ENCODE measurements at regions not wholly inside any gene's neighbourhood (a gene's known extent, or its start where the extent isn't known, plus 50 kb on each side); places are given as distances from the start of the nearest gene placed in this dataset.

GRCh38 chr1:222306512-222306911, 241.4 kb downstream of the HHIPL2 start (continued):
- TF ChIP-seq FOSL1 (IDR thresholded peaks at IDR 0.05; ENCODE audit: insufficient read depth, low read depth, low read length), result no peak
- TF ChIP-seq SIX5 (IDR thresholded peaks at IDR 0.05; ENCODE audit: low read depth, low read length), result no peak

DNA sequence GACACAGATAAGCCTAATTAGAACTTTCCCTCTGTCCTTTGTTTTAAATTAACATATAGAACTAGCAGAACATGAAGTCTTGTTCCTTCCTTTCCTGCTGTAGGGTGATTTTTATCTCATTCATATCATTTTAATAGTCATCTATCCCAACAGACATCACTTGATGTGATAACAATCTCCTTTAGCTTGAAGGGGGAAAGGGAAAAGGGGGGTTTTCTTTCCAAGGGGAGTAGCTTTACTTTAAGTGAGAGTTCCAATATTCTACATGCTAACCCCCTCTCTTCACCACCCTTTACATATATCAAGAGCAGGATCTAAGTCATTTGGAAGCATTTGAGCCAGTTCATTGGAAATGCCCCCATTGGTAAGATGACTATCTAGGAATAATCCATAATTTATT, 241.9 kb downstream of the HHIPL2 start:
- ChIA-PET CTCF (ENCODE audit: partially characterized antibody) (interaction anchor here (0.6 kb wide), 1 partner anchor 107 kb away, joined by 3 read pairs; no protein-coding TSS in a partner anchor), POLR2A (ENCODE audit: partially characterized antibody) (no interaction called here)
- no peak overlapping the region for H2BK15ac ChIP-seq (ENCODE audit: low read length)
- H3K27ac ChIP-seq (ENCODE audit: low read depth, low read length), result no peak overlapping the region
- H2BK20ac ChIP-seq (ENCODE audit: low read length), result no peak overlapping the region
- no peak overlapping the region for H3K18ac ChIP-seq (ENCODE audit: extremely low read depth, low read length)
- H3K23ac ChIP-seq (ENCODE audit: insufficient read length), result no peak overlapping the region
- no peaks in the 10 kb centered on the region for H3K79me1 ChIP-seq (ENCODE audit: low read depth, low read length)
- DNase-seq (ENCODE audit: low read depth in 1 of 2, low spot score in 2 of 2) (no peak), FAIRE-seq (no peak)
- no peak overlapping the region for H3K4ac ChIP-seq (replicated peaks; ENCODE audit: insufficient read length, low read depth, low read length)
- H3K4me3 ChIP-seq (ENCODE audit: extremely low read depth in 1 of 4, insufficient read depth in 2 of 4, low read depth in 3 of 4, low read length in 4 of 4), result no peak overlapping the region
- H2BK5ac ChIP-seq (ENCODE audit: low read depth, low read length), result no peak overlapping the region
- no peak overlapping the region for H3K14ac ChIP-seq (ENCODE audit: insufficient read length)
- no peaks in the 10 kb centered on the region for H3K23me2 ChIP-seq (ENCODE audit: low read depth, low read length)
- no peak overlapping the region for H4K8ac ChIP-seq (ENCODE audit: extremely low read depth, insufficient read depth, low read length)
- H2BK120ac ChIP-seq (replicated peaks; ENCODE audit: low read depth, low read length), result no peak overlapping the region
- no peak overlapping the region for H2BK12ac ChIP-seq (ENCODE audit: low read depth, low read length)
- no peaks in the 10 kb centered on the region for H3K4me1 ChIP-seq (replicated peaks in 1 of 4; ENCODE audit: control insufficient read depth in 3 of 4, insufficient read depth in 4 of 4, low read length in 3 of 4)
- H3K9ac ChIP-seq (replicated peaks in 1 of 4; ENCODE audit: extremely low read depth in 1 of 4, low read depth in 3 of 4, low read length in 3 of 4), result no peak overlapping the region
- no peak overlapping the region for H4K5ac ChIP-seq (ENCODE audit: insufficient read length, low read depth, low read length)
- H4K91ac ChIP-seq (replicated peaks; ENCODE audit: insufficient read length, low read length), result no peak overlapping the region
- H2AFZ ChIP-seq (ENCODE audit: low read length), result no peak overlapping the region
- no peaks in the 10 kb centered on the region for H3K9me3 ChIP-seq (ENCODE audit: insufficient read depth in 2 of 2, low read depth in 1 of 2, low read length in 1 of 2)
- H3K79me2 ChIP-seq (ENCODE audit: control insufficient read depth in 1 of 2, insufficient read depth in 2 of 2, low read length in 2 of 2), result no peaks in the 10 kb centered on the region
- no peak overlapping the region for H3K56ac ChIP-seq (replicated peaks; ENCODE audit: insufficient read length, low read depth, low read length)
- H3K27me3 ChIP-seq (replicated peaks in 1 of 4; ENCODE audit: control insufficient read depth in 3 of 4, extremely low read depth in 1 of 4, insufficient read depth in 3 of 4, low read length in 3 of 4), result no peaks in the 10 kb centered on the region
- H2AK5ac ChIP-seq (ENCODE audit: low read depth, low read length), result no peak overlapping the region
- H3K36me3 ChIP-seq (ENCODE audit: control insufficient read depth in 2 of 4, insufficient read depth in 4 of 4, low read length in 3 of 4), result no peaks in the 10 kb centered on the region
- no peak overlapping the region for H3K4me2 ChIP-seq (ENCODE audit: insufficient read depth in 1 of 2, low read depth in 2 of 2, low read length in 2 of 2)
- no peaks in the 10 kb centered on the region for H4K20me1 ChIP-seq (replicated peaks in 1 of 2; ENCODE audit: control insufficient read depth in 1 of 2, insufficient read depth in 2 of 2, low read length in 2 of 2)
- no peak for TF ChIP-seq EGR1 (IDR thresholded peaks at IDR 0.05; ENCODE audit: borderline replicate concordance, low read depth, low read length)
- TF ChIP-seq CHD1 (IDR thresholded peaks at IDR 0.05; ENCODE audit: low read depth, low read length), result no peak
- no peak for TF ChIP-seq SAP30 (IDR thresholded peaks at IDR 0.05; ENCODE audit: insufficient read depth, insufficient replicate concordance, low read length)
- no peak for TF ChIP-seq TAF7 (optimal IDR thresholded peaks at IDR 0.05; ENCODE audit: borderline replicate concordance, low read depth, low read length)
- TF ChIP-seq HDAC2 (IDR thresholded peaks at IDR 0.05; ENCODE audit: borderline replicate concordance in 1 of 2, low read depth in 2 of 2, low read length in 2 of 2), result no peak
- TF ChIP-seq ZNF274 (IDR thresholded peaks at IDR 0.05; ENCODE audit: borderline replicate concordance, extremely low read depth, low read length), result no peak
- no peak for TF ChIP-seq TAF1 (IDR thresholded peaks at IDR 0.05; ENCODE audit: low read depth, low read length)
- no peak for TF ChIP-seq EP300 (IDR thresholded peaks at IDR 0.05; ENCODE audit: borderline replicate concordance in 1 of 2, low read depth in 2 of 2, low read length in 2 of 2)
- TF ChIP-seq PHF8 (conservative IDR thresholded peaks at IDR 0.05; ENCODE audit: low read depth, low read length), result no peak
- no peak for TF ChIP-seq RFX5 (IDR thresholded peaks at IDR 0.05; ENCODE audit: borderline replicate concordance, low read depth, low read length)
- TF ChIP-seq BACH1 (IDR thresholded peaks at IDR 0.05; ENCODE audit: low read length), result no peak

All from H1 (cell line).